ENCODE measurements at regions not wholly inside any gene's neighbourhood (a gene's known extent, or its start where the extent isn't known, plus 50 kb on each side); places are given as distances from the start of the nearest gene placed in this dataset.

DNA sequence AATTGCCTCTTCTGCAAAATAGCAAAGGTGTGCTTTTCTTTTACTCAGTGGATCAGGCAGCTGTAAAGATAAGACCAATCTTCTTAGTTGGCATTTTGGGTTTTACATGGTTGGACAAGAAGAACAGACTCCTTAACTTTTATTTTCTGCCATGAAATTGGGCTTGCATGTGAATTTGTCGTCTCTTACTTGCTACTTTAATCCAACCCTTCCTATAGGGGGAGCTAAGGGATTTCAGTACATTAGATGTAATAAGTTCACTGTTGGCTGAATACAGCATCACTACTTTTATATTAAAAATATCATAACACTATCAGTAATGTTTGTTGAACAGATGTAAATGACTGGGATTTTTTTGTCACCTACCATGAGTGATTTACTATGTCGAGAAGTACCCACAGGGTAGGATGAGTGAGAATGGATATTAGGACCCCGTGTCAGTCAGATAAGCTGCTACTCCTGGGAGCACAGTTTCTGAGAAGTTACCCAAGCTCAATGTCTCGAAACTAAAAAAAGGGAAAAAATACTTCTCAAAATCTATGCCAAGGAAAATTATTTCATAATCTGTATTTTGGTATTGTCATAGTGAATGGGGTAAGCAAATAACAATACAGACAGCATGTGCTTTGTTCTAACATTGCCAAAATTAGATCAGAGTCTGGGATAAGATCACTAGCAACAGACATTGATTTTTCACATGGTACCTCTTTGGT, 127.4 kb upstream of the AGR3 start:
- ATAC-seq = peak; percentile 65
- ChIA-PET RAD21 (ENCODE audit: low non-redundant PET in 1 of 2, low total read pairs in 2 of 2, uncharacterized antibody in 2 of 2, unreplicated experiment in 2 of 2) (no interaction called here), CTCF (interaction anchor here (0.7 to 1.9 kb wide), 8 partner anchors 10 to 639 kb away, joined by 3 to 9 read pairs (median 3); no protein-coding TSS in a partner anchor), POLR2A (no interaction called here)
- H3K9me3 ChIP-seq (ENCODE audit: control insufficient read depth in 1 of 2, insufficient read depth in 1 of 2, low read depth in 1 of 2, low read length in 2 of 2) = no peaks in the 10 kb centered on the region
- peak overlapping the region; percentile 22 for H2AFZ ChIP-seq (ENCODE audit: low read depth, low read length, poor library complexity, severe bottlenecking)
- no peaks in the 10 kb centered on the region for H3K9me2 ChIP-seq (ENCODE audit: insufficient read depth)
- H3K27me3 ChIP-seq (ENCODE audit: insufficient read depth, low read length) = no peaks in the 10 kb centered on the region
- H3K27ac ChIP-seq (ENCODE audit: low read depth, low read length) = no peak overlapping the region
- TF ChIP-seq POLR2A (IDR thresholded peaks at IDR 0.05; ENCODE audit: borderline replicate concordance, extremely low read depth, insufficient read depth, insufficient read length) = no peak
- TF ChIP-seq RAD21 (IDR thresholded peaks at IDR 0.05; ENCODE audit: low read depth) = peak; percentile 69
- no peak for TF ChIP-seq EGR1 (IDR thresholded peaks at IDR 0.05; ENCODE audit: low read depth)
- no peak for TF ChIP-seq SP1 (IDR thresholded peaks at IDR 0.05; ENCODE audit: low read depth)
- TF ChIP-seq, protein P1, sequence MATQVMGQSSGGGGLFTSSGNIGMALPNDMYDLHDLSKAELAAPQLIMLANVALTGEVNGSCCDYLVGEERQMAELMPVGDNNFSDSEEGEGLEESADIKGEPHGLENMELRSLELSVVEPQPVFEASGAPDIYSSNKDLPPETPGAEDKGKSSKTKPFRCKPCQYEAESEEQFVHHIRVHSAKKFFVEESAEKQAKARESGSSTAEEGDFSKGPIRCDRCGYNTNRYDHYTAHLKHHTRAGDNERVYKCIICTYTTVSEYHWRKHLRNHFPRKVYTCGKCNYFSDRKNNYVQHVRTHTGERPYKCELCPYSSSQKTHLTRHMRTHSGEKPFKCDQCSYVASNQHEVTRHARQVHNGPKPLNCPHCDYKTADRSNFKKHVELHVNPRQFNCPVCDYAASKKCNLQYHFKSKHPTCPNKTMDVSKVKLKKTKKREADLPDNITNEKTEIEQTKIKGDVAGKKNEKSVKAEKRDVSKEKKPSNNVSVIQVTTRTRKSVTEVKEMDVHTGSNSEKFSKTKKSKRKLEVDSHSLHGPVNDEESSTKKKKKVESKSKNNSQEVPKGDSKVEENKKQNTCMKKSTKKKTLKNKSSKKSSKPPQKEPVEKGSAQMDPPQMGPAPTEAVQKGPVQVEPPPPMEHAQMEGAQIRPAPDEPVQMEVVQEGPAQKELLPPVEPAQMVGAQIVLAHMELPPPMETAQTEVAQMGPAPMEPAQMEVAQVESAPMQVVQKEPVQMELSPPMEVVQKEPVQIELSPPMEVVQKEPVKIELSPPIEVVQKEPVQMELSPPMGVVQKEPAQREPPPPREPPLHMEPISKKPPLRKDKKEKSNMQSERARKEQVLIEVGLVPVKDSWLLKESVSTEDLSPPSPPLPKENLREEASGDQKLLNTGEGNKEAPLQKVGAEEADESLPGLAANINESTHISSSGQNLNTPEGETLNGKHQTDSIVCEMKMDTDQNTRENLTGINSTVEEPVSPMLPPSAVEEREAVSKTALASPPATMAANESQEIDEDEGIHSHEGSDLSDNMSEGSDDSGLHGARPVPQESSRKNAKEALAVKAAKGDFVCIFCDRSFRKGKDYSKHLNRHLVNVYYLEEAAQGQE (IDR thresholded peaks at IDR 0.05; ENCODE audit: low read depth) = no peak
- no peak for TF ChIP-seq FOSL1 (IDR thresholded peaks at IDR 0.05; ENCODE audit: low read depth)
- TF ChIP-seq ELF1 (IDR thresholded peaks at IDR 0.05; ENCODE audit: borderline replicate concordance, low read depth) = no peak
- TF ChIP-seq EZH2 (IDR thresholded peaks at IDR 0.05) = no peak
- TF ChIP-seq, protein P2, sequence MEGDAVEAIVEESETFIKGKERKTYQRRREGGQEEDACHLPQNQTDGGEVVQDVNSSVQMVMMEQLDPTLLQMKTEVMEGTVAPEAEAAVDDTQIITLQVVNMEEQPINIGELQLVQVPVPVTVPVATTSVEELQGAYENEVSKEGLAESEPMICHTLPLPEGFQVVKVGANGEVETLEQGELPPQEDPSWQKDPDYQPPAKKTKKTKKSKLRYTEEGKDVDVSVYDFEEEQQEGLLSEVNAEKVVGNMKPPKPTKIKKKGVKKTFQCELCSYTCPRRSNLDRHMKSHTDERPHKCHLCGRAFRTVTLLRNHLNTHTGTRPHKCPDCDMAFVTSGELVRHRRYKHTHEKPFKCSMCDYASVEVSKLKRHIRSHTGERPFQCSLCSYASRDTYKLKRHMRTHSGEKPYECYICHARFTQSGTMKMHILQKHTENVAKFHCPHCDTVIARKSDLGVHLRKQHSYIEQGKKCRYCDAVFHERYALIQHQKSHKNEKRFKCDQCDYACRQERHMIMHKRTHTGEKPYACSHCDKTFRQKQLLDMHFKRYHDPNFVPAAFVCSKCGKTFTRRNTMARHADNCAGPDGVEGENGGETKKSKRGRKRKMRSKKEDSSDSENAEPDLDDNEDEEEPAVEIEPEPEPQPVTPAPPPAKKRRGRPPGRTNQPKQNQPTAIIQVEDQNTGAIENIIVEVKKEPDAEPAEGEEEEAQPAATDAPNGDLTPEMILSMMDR (IDR thresholded peaks at IDR 0.05 in 2 of 3, conservative IDR thresholded peaks at IDR 0.05 in 1 of 3; ENCODE audit: borderline replicate concordance in 1 of 3, insufficient read depth in 1 of 3, low read depth in 2 of 3, low read length in 2 of 3) = peak; percentile 38 to 55 (median 48); a peak in 5 of 6 replicates
- TF ChIP-seq ZNF274 (IDR thresholded peaks at IDR 0.05; ENCODE audit: low read depth, low read length) = no peak
- TF ChIP-seq TCF7L2 (IDR thresholded peaks at IDR 0.05; ENCODE audit: borderline replicate concordance, extremely low read depth, insufficient read depth, insufficient read length) = no peak
- no peak for TF ChIP-seq ZFX (IDR thresholded peaks at IDR 0.05)
- TF ChIP-seq SIN3A (IDR thresholded peaks at IDR 0.05; ENCODE audit: low read depth) = no peak
- TF ChIP-seq YY1 (IDR thresholded peaks at IDR 0.05; ENCODE audit: extremely low read depth, insufficient replicate concordance, low read depth, low read length) = no peak
- no peak for TF ChIP-seq SRF (IDR thresholded peaks at IDR 0.05; ENCODE audit: low read depth)
- TF ChIP-seq CEBPB (IDR thresholded peaks at IDR 0.05; ENCODE audit: low read depth) = no peak
- no peak for TF ChIP-seq CBX3 (IDR thresholded peaks at IDR 0.05; ENCODE audit: low read depth)
- BruUV-seq (replicated peaks) = no TSS peak
- H3K9ac ChIP-seq (ENCODE audit: low read length) = no peak overlapping the region
- H3K4me1 ChIP-seq (ENCODE audit: control insufficient read depth in 1 of 2, insufficient read depth in 2 of 2, low read length in 2 of 2) = no peaks in the 10 kb centered on the region
- H3K79me2 ChIP-seq (ENCODE audit: insufficient read depth, low read length) = no peaks in the 10 kb centered on the region
- intact Hi-C loops (cut with micrococcal nuclease) = no loop called here
- H3K4me3 ChIP-seq (replicated peaks in 1 of 2; ENCODE audit: low read depth in 1 of 2, low read length in 2 of 2) = no peak overlapping the region
- peak; percentile 27 for DNase-seq (ENCODE audit: low read depth, low spot score)
- H3K36me3 ChIP-seq (ENCODE audit: control insufficient read depth in 1 of 2, insufficient read depth in 2 of 2, low read length in 2 of 2) = no peaks in the 10 kb centered on the region
- no peak overlapping the region for H3K4me2 ChIP-seq (ENCODE audit: low read length)
- H4K20me1 ChIP-seq (ENCODE audit: insufficient read depth) = no peaks in the 10 kb centered on the region

Measured in HCT116 (cell line).